Activated T-helper 1 cell treated with Interleukin-2 at 50 U/mL for 16 hours (primary cell): ENCODE measurements at regions not wholly inside any gene's neighbourhood (a gene's known extent, or its start where the extent isn't known, plus 50 kb on each side); places are given as distances from the start of the nearest gene placed in this dataset.

Experiments
- DNase-seq: peaks from one replicate; pipeline ENCODE4 v3.0.0-alpha.2; 2020; ENCODE audit warnings: low read depth

DNA sequence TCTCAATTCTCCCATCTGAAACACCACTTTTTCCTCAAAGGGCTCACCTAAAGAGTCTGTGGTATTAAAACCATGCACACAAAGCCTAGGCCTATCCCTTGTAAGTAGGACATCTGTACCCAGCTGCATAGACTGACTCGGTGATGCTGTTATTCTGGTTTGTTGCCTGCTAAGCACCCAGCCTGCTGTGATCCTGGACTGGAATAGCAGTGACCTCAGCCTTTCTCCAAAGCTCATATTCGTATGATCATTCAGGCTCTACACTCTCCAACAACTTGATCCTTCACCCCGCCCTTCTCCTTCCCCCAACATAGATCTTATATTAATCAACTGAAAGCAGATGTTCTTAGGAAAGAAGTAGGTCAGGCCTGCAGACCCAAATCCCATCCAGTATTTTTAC is 81.4 kb upstream of the WWC1 start:
- DNase-seq = no peak

DNA sequence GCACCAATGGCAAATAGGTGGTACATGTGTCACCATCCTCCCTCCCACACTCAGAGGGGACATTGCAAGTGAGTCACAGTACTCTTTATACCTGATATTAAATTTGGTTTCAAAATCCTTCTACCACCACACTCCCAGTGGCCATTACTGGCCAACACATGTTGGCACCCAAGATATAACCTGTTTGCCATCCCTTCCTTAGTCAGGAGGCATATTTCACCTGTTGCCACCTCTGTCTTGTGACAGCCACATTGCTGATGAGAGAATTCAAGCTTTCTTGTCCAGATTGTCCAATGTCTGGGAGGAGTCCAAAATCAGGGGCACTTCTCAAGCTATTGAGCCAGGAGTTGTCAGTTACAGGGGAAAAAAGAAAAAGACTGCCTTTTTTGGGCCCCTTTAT is 80.2 kb upstream of the WWC1 start:
- DNase-seq = no peak

DNA sequence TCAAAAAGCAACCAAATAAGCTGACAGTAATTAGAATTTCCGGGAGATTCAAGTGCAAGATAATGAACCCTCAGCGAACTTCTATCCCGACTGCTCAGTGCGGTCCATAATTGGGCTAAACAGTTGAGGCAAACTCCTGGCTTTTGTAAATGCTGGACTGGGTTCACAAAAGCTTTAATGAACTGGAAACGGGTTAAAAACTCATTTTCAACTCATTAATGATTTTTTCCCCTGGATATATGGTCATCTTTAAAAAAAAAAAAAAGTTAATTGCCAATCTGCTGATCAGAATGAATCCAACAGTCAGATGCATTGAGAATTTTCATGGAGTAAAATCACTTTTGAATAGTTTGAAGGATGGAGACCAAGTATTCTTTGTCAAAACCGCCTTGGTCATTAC is 79.5 kb upstream of the WWC1 start:
- no peak for DNase-seq

DNA sequence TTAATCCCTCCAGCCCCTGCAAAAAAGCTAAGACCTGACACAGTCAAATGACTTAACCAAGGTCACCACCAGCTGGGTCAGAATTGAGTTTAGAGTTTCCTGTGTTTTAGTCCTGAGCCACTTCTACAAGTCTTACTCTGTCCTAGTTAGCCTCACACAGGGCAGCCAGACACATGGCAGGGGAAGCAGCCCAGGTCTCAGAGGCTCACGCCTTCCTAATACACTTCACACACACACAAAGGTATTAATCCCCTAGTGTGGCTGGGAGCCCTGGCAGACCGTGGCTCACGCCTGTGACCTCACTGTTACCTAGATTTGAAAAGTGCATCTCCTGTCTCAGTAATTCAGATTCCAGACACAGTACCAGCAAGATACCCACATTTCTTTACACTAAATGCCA is 77.4 kb upstream of the WWC1 start:
- DNase-seq = no peak

DNA sequence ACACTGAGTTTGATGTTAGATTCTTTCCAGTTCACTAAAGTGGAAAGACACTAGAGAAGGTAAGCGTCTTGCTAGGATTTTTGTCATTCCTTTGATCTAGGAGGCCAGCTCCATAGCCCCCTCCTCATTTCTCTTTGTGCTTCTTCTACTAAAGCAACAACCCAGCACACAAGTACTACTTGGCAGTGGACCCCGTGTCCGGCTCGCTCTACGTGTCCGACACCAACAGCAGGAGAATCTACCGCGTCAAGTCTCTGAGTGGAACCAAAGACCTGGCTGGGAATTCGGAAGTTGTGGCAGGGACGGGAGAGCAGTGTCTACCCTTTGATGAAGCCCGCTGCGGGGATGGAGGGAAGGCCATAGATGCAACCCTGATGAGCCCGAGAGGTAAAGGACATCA is 76.6 kb upstream of the WWC1 start:
- DNase-seq = no peak

DNA sequence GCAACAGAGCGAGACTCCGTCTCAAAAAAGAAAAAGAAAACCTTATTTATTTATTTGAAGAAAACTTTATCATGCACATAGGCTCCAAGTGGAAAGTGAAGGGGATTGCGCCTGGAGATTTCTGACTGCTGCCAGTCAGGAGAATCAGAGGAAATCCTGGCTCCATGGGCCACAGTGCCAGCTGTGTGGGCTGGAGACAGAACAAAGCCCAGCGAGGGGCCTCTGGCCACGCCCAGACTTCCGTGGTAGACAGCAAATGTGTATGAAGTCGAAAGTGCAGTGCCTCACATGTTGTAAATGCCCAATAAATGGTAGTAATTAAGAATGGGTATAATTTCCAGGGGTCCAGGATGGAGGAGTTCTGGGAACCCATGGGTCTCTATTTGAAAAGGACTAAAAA is 75.8 kb upstream of the WWC1 start:
- DNase-seq = no peak

DNA sequence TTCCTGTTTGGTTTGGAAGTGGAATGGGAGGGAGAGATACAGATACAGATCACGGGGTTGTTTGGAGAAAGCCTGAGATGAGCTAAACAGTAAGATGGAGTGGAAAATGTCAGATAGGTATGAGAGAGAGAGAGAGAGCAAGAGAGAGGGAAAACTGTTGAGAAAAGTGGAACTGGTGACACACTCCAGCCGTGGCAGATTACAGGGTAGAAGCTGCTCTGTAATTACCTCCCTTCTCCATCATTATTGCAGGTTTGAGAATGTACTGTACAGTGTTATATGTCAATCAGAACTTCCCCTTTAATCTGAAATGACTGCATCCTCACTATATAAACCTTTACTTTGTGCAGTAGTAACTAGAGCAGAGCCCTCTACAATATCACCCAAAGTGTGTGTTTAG is 74.5 kb upstream of the WWC1 start:
- DNase-seq = no peak

DNA sequence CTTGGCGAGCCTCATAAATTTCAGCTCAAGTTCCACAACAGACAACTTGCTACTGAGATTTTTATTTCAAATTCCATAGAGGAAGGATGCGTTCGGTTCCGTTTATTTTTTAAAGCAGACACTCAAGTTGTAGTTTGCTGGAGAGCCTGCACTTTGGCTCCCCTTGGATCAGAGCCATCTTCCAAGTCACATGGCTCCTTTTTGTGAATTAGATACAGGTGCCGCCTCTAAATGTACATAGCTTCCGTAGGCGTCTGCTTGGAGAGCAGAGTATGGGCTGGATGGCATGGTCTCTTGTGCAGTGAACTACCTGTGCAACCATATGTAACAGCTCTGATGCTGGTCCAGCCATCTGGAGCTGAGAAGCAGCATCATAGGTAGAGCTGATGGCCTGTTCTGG is 73.9 kb upstream of the WWC1 start:
- DNase-seq = no peak

DNA sequence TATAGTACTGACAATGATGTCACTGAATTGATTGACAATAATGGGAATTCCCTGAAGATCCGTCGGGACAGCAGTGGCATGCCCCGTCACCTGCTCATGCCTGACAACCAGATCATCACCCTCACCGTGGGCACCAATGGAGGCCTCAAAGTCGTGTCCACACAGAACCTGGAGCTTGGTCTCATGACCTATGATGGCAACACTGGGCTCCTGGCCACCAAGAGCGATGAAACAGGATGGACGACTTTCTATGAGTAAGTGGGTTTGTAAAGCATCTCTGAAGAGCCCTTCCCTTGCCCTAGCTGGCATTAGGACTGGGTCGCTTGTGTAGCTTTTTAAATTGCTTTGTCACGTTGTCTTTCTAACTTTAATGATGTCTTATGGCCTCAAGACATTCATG is 72.7 kb upstream of the WWC1 start:
- DNase-seq = no peak

DNA sequence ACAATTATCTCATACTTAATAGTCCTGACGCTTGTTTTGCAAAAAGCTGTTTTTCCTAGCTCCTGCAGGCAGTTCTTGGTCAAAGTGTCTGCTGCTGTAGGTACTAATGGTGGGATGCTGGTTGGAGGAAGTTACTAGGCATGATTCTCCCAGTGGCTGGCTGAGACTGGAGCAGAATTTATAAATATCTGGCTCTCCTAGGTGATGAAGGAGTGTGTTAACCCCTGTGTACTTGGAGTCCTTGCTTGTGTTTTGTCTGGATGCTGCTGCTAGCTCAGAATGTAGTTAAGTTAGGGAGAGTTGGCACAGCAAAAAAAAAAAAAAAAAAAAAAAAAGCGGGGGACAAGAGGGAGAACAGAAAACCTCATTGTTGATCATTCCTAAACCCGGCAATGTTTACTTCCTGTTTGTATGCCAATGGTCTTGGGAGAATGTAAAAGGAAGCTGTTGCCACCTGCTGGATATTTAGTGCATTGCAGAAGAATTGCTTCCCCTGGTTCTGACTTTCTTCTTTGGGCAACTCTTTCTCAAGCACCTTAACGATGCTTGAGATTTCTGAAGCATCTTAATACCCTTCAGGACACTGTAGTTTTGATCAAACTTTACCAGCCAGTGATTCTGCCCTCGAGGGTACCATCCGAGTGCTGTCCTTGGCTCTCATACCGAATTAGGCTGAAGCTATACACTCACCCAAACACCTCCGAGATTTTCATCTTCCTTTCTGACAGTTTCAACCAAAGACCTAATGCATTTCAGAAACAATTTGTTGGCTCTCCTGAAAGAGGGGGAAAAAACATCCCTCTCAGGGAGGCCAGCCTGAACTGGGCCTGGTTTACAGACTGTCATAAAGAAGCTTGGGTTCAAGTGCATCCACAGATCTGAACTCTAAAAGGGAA is 71.7 kb upstream of the WWC1 start:
- DNase-seq = no peak

DNA sequence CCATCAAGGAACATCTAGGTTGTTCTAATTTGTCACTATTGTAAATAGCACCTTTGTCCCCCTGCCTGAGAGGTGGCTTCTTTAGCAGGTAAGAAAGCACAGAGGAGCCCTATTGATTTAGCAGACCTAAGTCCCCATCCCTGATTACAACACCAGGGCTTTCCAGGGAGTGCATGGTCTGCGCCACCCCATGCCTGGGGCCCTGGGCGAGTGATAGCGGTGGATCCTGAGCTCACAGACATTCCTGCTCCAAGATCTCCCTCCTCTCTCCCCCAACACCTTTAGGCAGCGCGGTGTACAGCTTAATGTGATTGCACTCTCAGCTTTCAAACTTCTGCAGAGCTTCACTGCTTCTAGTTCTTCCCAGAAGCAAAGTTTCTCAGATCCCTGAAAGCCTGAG is 67.4 kb upstream of the WWC1 start:
- DNase-seq = no peak

DNA sequence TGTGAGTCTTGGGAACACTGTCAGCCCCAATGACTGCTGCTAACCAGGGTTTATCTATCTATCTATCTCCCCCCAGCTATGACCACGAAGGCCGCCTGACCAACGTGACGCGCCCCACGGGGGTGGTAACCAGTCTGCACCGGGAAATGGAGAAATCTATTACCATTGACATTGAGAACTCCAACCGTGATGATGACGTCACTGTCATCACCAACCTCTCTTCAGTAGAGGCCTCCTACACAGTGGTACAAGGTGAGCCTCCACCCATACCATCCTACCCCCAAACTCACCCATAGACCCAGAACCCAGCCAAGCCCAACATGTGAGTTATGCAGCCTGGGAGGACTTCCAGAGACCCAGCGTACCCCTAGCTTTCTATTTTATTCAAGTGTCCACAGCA is 65.4 kb upstream of the WWC1 start:
- no peak for DNase-seq

DNA sequence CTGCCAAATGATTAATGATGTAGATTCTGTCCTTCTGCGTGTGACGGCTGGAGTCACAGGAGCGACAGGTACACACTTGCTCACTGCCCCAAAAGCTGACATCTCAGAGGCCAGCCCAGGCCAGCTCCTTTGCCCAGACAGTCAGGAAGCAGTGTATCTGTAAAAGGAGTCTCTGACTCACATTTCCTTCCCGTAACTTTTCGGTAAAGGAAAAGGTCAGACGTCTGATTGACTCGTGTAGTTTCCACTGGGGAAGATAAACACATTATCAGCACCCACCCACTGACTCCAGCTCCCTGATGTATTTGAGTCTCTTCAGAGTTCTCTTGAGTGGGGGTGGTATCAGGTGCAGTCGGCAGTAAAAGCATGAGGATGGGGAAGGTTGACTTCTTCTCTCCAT is 64.4 kb upstream of the WWC1 start:
- DNase-seq = no peak

DNA sequence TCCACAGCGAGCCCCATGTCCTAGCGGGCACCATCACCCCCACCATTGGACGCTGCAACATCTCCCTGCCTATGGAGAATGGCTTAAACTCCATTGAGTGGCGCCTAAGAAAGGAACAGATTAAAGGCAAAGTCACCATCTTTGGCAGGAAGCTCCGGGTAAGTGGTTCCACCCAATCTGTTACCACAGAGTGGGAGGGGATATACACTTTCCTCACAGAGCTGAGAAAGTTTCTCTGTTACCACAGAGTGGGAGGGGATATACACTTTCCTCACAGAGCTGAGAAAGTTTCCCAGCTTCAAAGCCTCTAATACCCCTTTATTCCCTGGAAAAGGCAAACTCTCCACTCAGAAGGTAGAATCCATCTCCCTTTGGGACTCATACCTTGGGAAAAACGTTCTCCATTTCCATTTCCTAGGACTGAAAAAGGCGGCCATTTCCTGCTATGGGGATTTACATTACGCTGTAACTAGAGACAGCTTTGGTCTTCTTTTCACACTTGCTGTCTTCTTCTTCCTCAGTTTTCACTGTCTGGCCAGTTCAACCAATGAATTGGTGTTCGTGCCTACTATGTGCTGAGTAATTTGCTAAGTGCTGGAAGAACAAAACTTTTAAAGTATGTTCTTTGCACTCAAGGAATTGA is 63.4 kb upstream of the WWC1 start:
- DNase-seq = no peak

DNA sequence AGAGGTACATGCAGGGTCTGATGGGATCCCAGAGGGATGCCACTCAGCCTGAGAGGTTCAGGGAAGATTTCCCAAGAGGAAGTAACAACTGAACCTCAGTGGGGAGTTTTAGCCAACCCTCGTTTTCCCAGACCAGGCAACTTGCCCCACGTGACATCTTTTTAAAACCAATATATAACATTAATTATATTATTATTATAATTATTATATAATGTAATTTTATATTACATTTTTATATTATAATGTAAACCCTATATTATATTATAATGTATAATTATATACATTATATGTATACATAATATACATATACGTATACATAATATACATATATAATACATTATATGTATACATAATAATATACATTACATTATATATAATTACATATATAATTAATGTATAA is 62.8 kb upstream of the WWC1 start:
- no peak for DNase-seq

DNA sequence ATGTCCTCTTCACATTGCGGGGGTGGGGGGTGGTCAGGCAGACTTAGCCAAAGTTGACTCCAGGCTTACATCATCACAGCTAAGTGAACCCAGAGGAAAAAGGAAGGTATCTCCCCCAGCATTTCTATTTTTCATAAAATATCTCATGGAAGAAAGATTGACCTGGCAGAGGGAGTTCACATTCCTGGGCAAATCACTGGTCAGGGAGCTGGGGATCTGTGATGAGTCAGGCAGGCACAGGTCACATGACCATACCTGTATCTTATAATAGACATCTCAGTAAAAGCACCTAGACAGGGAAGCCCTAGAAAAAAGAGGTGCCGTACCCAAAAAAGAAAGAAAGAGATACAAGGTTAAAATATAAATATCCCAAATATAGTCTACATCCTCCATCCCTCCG is 57.3 kb upstream of the WWC1 start:
- no peak for DNase-seq

DNA sequence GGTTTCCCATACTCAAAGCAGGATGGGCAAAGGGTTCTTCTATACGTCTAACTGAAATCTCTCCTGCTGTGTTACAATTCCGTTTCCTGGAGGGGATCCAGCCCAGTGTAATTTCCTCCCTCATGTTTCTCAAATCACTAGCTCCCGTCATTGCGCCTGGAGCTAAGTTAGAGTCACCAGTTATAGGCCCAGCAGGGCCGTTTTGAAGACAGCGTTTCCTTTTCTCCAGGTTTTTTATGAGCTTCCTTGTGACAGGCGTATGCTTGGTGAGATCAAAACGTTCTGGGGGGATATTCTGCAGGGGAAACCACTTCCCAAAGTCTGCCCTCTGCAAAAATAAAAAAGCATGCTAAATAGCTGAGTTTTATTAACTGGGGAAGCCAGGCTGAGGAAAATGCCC is 53.0 kb upstream of the WWC1 start:
- DNase-seq = no peak

DNA sequence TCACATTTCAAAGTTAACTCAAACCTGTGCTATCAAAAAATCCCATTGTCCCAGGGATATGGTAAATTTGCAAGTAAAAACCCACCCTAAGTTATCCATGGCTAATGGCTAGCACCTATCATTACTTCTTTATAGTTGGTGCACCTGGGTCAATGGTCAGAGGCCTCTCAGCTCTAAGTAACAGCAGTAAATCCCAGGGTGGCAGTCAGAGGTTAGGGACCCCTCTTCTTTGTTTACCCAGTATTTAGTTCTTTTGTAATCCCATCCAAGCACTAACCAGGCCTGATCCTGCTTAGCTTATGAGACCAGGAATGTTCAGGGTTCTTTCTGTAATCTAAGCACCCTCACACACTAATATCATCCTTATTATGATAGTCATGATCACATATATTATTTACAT is 52.1 kb upstream of the WWC1 start:
- DNase-seq = no peak
